ENCODE measurements at regions not wholly inside any gene's neighbourhood (a gene's known extent, or its start where the extent isn't known, plus 50 kb on each side); places are given as distances from the start of the nearest gene placed in this dataset.
"Not testable (repeated sequence)": the region's sequence is repeated elsewhere in the genome, so short reads cannot be mapped to it uniquely, and the experiment has no call there.

- H3K9me3 ChIP-seq (ENCODE audit: insufficient read depth, low read depth, low read length); H3K27me3 ChIP-seq (ENCODE audit: insufficient read depth, low read length); H3K4me3 ChIP-seq (ENCODE audit: low read depth, low read length); H2AFZ ChIP-seq (ENCODE audit: insufficient read depth, low read length, poor library complexity); H2BK120ac ChIP-seq (ENCODE audit: insufficient read depth, low read length, poor library complexity); H3K4me2 ChIP-seq (ENCODE audit: low read length); H3K36me3 ChIP-seq (ENCODE audit: control insufficient read depth in 1 of 2, insufficient read depth in 2 of 2, low read length in 2 of 2); H3K27ac ChIP-seq (ENCODE audit: low read depth, low read length); H3K79me1 ChIP-seq (ENCODE audit: low read length); H3K9ac ChIP-seq (ENCODE audit: low read length); H2BK5ac ChIP-seq (ENCODE audit: low read depth, low read length, poor library complexity); H3K79me2 ChIP-seq (ENCODE audit: control insufficient read depth, insufficient read depth, low read length, poor library complexity); H3K18ac ChIP-seq (ENCODE audit: low read length); H4K8ac ChIP-seq (ENCODE audit: low read depth, low read length); H3K4me1 ChIP-seq (ENCODE audit: control insufficient read depth in 1 of 2, insufficient read depth in 2 of 2, low read length in 2 of 2); H4K12ac ChIP-seq (ENCODE audit: low read depth, low read length); H3K4ac ChIP-seq (ENCODE audit: low read depth, low read length); H3K14ac ChIP-seq (ENCODE audit: low read length); H4K91ac ChIP-seq (ENCODE audit: low read depth, low read length); H3K23ac ChIP-seq (ENCODE audit: low read length); DNase-seq; H2BK12ac ChIP-seq (ENCODE audit: low read length); H2AK5ac ChIP-seq (ENCODE audit: low read length): not testable (repeated sequence)
Observed at GRCh38 chr1:221591250-221591649, 150.6 kb downstream of the DUSP10 start.

GRCh38 chr1:221594576-221594975, 147.3 kb downstream of the DUSP10 start:
- Histone ChIP-seq H3K27me3 (ENCODE audit: insufficient read depth, low read length) (no peaks in the 10 kb centered on the region), H3K36me3 (ENCODE audit: control insufficient read depth in 1 of 2, insufficient read depth in 2 of 2, low read length in 2 of 2) (no peaks in the 10 kb centered on the region)

GRCh38 chr1:221598122-221598521, 143.8 kb downstream of the DUSP10 start:
- no peaks in the 10 kb centered on the region for H3K79me1 ChIP-seq (ENCODE audit: low read length)
- no peak overlapping the region for H4K8ac ChIP-seq (ENCODE audit: low read depth, low read length)
- no peaks in the 10 kb centered on the region for H3K79me2 ChIP-seq (ENCODE audit: control insufficient read depth, insufficient read depth, low read length, poor library complexity)
- no peak overlapping the region for H3K9ac ChIP-seq (ENCODE audit: low read length)
- H3K4ac ChIP-seq (ENCODE audit: low read depth, low read length) = no peak overlapping the region
- H2AFZ ChIP-seq (ENCODE audit: insufficient read depth, low read length, poor library complexity) = no peak overlapping the region
- no peaks in the 10 kb centered on the region for H3K4me1 ChIP-seq (ENCODE audit: control insufficient read depth in 1 of 2, insufficient read depth in 2 of 2, low read length in 2 of 2)
- H3K9me3 ChIP-seq (ENCODE audit: insufficient read depth, low read depth, low read length) = no peaks in the 10 kb centered on the region
- WGBS (ENCODE audit: extremely low coverage, insufficient coverage, insufficient read length) = no CpG with 5 or more reads among the region's 6 CpGs
- DNase-seq = no peak
- H3K14ac ChIP-seq (ENCODE audit: low read length) = no peak overlapping the region
- H3K4me3 ChIP-seq (ENCODE audit: low read depth, low read length) = no peak overlapping the region
- no peak overlapping the region for H2BK5ac ChIP-seq (ENCODE audit: low read depth, low read length, poor library complexity)
- no peak overlapping the region for H3K4me2 ChIP-seq (ENCODE audit: low read length)
- no peak overlapping the region for H3K18ac ChIP-seq (ENCODE audit: low read length)
- no peak overlapping the region for H4K12ac ChIP-seq (ENCODE audit: low read depth, low read length)
- H4K91ac ChIP-seq (ENCODE audit: low read depth, low read length) = no peak overlapping the region
- no peaks in the 10 kb centered on the region for H3K36me3 ChIP-seq (ENCODE audit: control insufficient read depth in 1 of 2, insufficient read depth in 2 of 2, low read length in 2 of 2)
- no peak overlapping the region for H3K27ac ChIP-seq (ENCODE audit: low read depth, low read length)
- H3K23ac ChIP-seq (ENCODE audit: low read length) = no peak overlapping the region
- H2BK120ac ChIP-seq (ENCODE audit: insufficient read depth, low read length, poor library complexity) = no peak overlapping the region
- no peak overlapping the region for H2BK12ac ChIP-seq (ENCODE audit: low read length)
- H2AK5ac ChIP-seq (ENCODE audit: low read length) = no peak overlapping the region
- no peaks in the 10 kb centered on the region for H3K27me3 ChIP-seq (ENCODE audit: insufficient read depth, low read length)

More at GRCh38 chr1:221594576-221594975, 147.3 kb downstream of the DUSP10 start:
- H3K4me2 ChIP-seq (ENCODE audit: low read length) = no peak overlapping the region
- H2BK5ac ChIP-seq (ENCODE audit: low read depth, low read length, poor library complexity) = no peak overlapping the region
- H4K12ac ChIP-seq (ENCODE audit: low read depth, low read length) = no peak overlapping the region
- H3K79me1 ChIP-seq (ENCODE audit: low read length) = no peaks in the 10 kb centered on the region
- no peak overlapping the region for H3K18ac ChIP-seq (ENCODE audit: low read length)
- H2AK5ac ChIP-seq (ENCODE audit: low read length) = no peak overlapping the region
- H4K8ac ChIP-seq (ENCODE audit: low read depth, low read length) = no peak overlapping the region
- DNase-seq = no peak
- H3K79me2 ChIP-seq (ENCODE audit: control insufficient read depth, insufficient read depth, low read length, poor library complexity) = no peaks in the 10 kb centered on the region
- no peak overlapping the region for H3K27ac ChIP-seq (ENCODE audit: low read depth, low read length)
- no peak overlapping the region for H2BK120ac ChIP-seq (ENCODE audit: insufficient read depth, low read length, poor library complexity)
- H3K4me1 ChIP-seq (ENCODE audit: control insufficient read depth in 1 of 2, insufficient read depth in 2 of 2, low read length in 2 of 2) = no peaks in the 10 kb centered on the region
- no CpG with 5 or more reads among the region's 2 CpGs for WGBS (ENCODE audit: extremely low coverage, insufficient coverage, insufficient read length)
- no peak overlapping the region for H2BK12ac ChIP-seq (ENCODE audit: low read length)
- no peaks in the 10 kb centered on the region for H3K9me3 ChIP-seq (ENCODE audit: insufficient read depth, low read depth, low read length)
- no peak overlapping the region for H3K4me3 ChIP-seq (ENCODE audit: low read depth, low read length)
- H4K91ac ChIP-seq (ENCODE audit: low read depth, low read length) = no peak overlapping the region
- no peak overlapping the region for H3K9ac ChIP-seq (ENCODE audit: low read length)
- no peak overlapping the region for H2AFZ ChIP-seq (ENCODE audit: insufficient read depth, low read length, poor library complexity)
- no peak overlapping the region for H3K23ac ChIP-seq (ENCODE audit: low read length)
- H3K4ac ChIP-seq (ENCODE audit: low read depth, low read length) = no peak overlapping the region
- no peak overlapping the region for H3K14ac ChIP-seq (ENCODE audit: low read length)

- H2BK120ac ChIP-seq (ENCODE audit: insufficient read depth, low read length, poor library complexity) = no peak overlapping the region
- H4K91ac ChIP-seq (ENCODE audit: low read depth, low read length) = no peak overlapping the region
- H3K23ac ChIP-seq (ENCODE audit: low read length) = no peak overlapping the region
- H4K8ac ChIP-seq (ENCODE audit: low read depth, low read length) = no peak overlapping the region
- H3K18ac ChIP-seq (ENCODE audit: low read length) = no peak overlapping the region
- no peak overlapping the region for H4K12ac ChIP-seq (ENCODE audit: low read depth, low read length)
- H3K4me1 ChIP-seq (ENCODE audit: control insufficient read depth in 1 of 2, insufficient read depth in 2 of 2, low read length in 2 of 2) = no peaks in the 10 kb centered on the region
- no peak overlapping the region for H3K4me2 ChIP-seq (ENCODE audit: low read length)
- no peak overlapping the region for H3K27ac ChIP-seq (ENCODE audit: low read depth, low read length)
- no peak overlapping the region for H3K4me3 ChIP-seq (ENCODE audit: low read depth, low read length)
- no peak overlapping the region for H3K9ac ChIP-seq (ENCODE audit: low read length)
- H2BK12ac ChIP-seq (ENCODE audit: low read length) = no peak overlapping the region
- no peak overlapping the region for H3K4ac ChIP-seq (ENCODE audit: low read depth, low read length)
- no peaks in the 10 kb centered on the region for H3K79me2 ChIP-seq (ENCODE audit: control insufficient read depth, insufficient read depth, low read length, poor library complexity)
- no peaks in the 10 kb centered on the region for H3K27me3 ChIP-seq (ENCODE audit: insufficient read depth, low read length)
- H2AK5ac ChIP-seq (ENCODE audit: low read length) = no peak overlapping the region
- H2AFZ ChIP-seq (ENCODE audit: insufficient read depth, low read length, poor library complexity) = no peak overlapping the region
- no peak for DNase-seq
- H2BK5ac ChIP-seq (ENCODE audit: low read depth, low read length, poor library complexity) = no peak overlapping the region
- no peak overlapping the region for H3K14ac ChIP-seq (ENCODE audit: low read length)
- no peaks in the 10 kb centered on the region for H3K79me1 ChIP-seq (ENCODE audit: low read length)
- no peaks in the 10 kb centered on the region for H3K36me3 ChIP-seq (ENCODE audit: control insufficient read depth in 1 of 2, insufficient read depth in 2 of 2, low read length in 2 of 2)
- H3K9me3 ChIP-seq (ENCODE audit: insufficient read depth, low read depth, low read length) = no peaks in the 10 kb centered on the region
Observed at GRCh38 chr1:221601166-221601565, 140.7 kb downstream of the DUSP10 start.

- Histone ChIP-seq H4K8ac (ENCODE audit: low read depth, low read length) (no peak overlapping the region), H3K9me3 (ENCODE audit: insufficient read depth, low read depth, low read length) (no peaks in the 10 kb centered on the region), H3K27ac (ENCODE audit: low read depth, low read length) (no peak overlapping the region), H2AK5ac (ENCODE audit: low read length) (no peak overlapping the region), H2BK5ac (ENCODE audit: low read depth, low read length, poor library complexity) (no peak overlapping the region), H3K79me1 (ENCODE audit: low read length) (no peaks in the 10 kb centered on the region), H3K27me3 (ENCODE audit: insufficient read depth, low read length) (no peaks in the 10 kb centered on the region), H3K4me3 (ENCODE audit: low read depth, low read length) (no peak overlapping the region), H3K4me2 (ENCODE audit: low read length) (no peak overlapping the region), H4K12ac (ENCODE audit: low read depth, low read length) (no peak overlapping the region), H3K23ac (ENCODE audit: low read length) (no peak overlapping the region), H2AFZ (ENCODE audit: insufficient read depth, low read length, poor library complexity) (no peak overlapping the region), H3K14ac (ENCODE audit: low read length) (no peak overlapping the region), H3K4me1 (ENCODE audit: control insufficient read depth in 1 of 2, insufficient read depth in 2 of 2, low read length in 2 of 2) (no peaks in the 10 kb centered on the region), H3K4ac (ENCODE audit: low read depth, low read length) (no peak overlapping the region), H4K91ac (ENCODE audit: low read depth, low read length) (no peak overlapping the region), H3K18ac (ENCODE audit: low read length) (no peak overlapping the region), H3K79me2 (ENCODE audit: control insufficient read depth, insufficient read depth, low read length, poor library complexity) (no peaks in the 10 kb centered on the region), H3K9ac (ENCODE audit: low read length) (no peak overlapping the region), H2BK120ac (ENCODE audit: insufficient read depth, low read length, poor library complexity) (no peak overlapping the region), H3K36me3 (ENCODE audit: control insufficient read depth in 1 of 2, insufficient read depth in 2 of 2, low read length in 2 of 2) (no peaks in the 10 kb centered on the region), H2BK12ac (ENCODE audit: low read length) (no peak overlapping the region)
- no peak for DNase-seq
- no CpG with 5 or more reads among the region's 2 CpGs for WGBS (ENCODE audit: extremely low coverage, insufficient coverage, insufficient read length)
Observed at GRCh38 chr1:221602830-221603229, 139.1 kb downstream of the DUSP10 start.

Data from trophoblast cell (in vitro differentiated cells and primary cell).